Gastrocnemius medialis (tissue), 4 donors: ENCODE measurements at regions not wholly inside any gene's neighbourhood (a gene's known extent, or its start where the extent isn't known, plus 50 kb on each side); places are given as distances from the start of the nearest gene placed in this dataset.
A peak's percentile ranks its signal among the peaks of the same experiment; 100 is the strongest.

Experiments
- ATAC-seq, 2 donors: fragments of 150-250 bp; one replicate each; pipeline ENCODE4 v1.9.1; 2016
- DNase-seq, 2 donors: peaks; one replicate each; pipeline ENCODE4 v3.0.0-alpha.2; 2019
- H3K27ac ChIP-seq, 4 donors: fragments of 200-600 bp; sonication (generic); 1 replicate in 1 of 4; 2 replicates in 3 of 4; pipeline ENCODE4 v1.5.1; 2016 to 2018; ENCODE audit warnings: mild to moderate bottlenecking in 2 of 4, moderate library complexity in 1 of 4
- H3K27me3 ChIP-seq, 3 donors: fragments of 200-600 bp; sonication (generic) in 2 of 3; 1 replicate in 1 of 3; 2 replicates in 2 of 3; pipeline versions ENCODE4 v1.5.1 to v1.6.0; 2016 to 2019; ENCODE audit warnings: mild to moderate bottlenecking in 1 of 3, moderate library complexity in 1 of 3
- H3K36me3 ChIP-seq, 2 donors: fragments of 200-600 bp; sonication (generic) in 1 of 2; one replicate each; pipeline ENCODE4 v1.5.1; 2017 to 2018
- H3K4me1 ChIP-seq, 2 donors: fragments of 200-600 bp; sonication (generic) in 1 of 2; one replicate each; pipeline ENCODE4 v1.5.1; 2016 to 2017; ENCODE audit warnings: mild to moderate bottlenecking in 2 of 2
- H3K4me3 ChIP-seq, 4 donors: fragments of 200-600 bp; sonication (generic) in 3 of 4; 1 replicate in 1 of 4; 2 replicates in 3 of 4; pipeline ENCODE4 v1.5.1; 2016 to 2019; ENCODE audit warnings: mild to moderate bottlenecking in 2 of 4
- H3K9me3 ChIP-seq, 3 donors: fragments of 200-600 bp; sonication (generic) in 2 of 3; 1 replicate in 1 of 3; 2 replicates in 2 of 3; pipeline ENCODE4 v1.5.1; 2016 to 2019
- CTCF ChIP-seq, 5 experiments: fragments of 450-650 bp in 3 of 5; fragments of 200-600 bp in 2 of 5; sonication (generic) in 2 of 5; IDR thresholded peaks in 4 of 5; conservative IDR thresholded peaks in 1 of 5; 1 replicate in 4 of 5; 2 replicates in 1 of 5; pipeline ENCODE4 v1.5.1; 2016 to 2019; ENCODE audit warnings: antibody characterized with exemption in 5 of 5, mild to moderate bottlenecking in 3 of 5, moderate library complexity in 3 of 5
- POLR2A ChIP-seq, 2 donors: fragments of 450-650 bp; IDR thresholded peaks; one replicate each; pipeline ENCODE4 v1.6.1; 2017; ENCODE audit warnings: antibody characterized with exemption in 2 of 2, mild to moderate bottlenecking in 2 of 2, moderate library complexity in 2 of 2
- in situ Hi-C, 4 donors: fragments of 200-750 bp; cut with MboI; loops; one replicate each; pipeline versions ENCODE4 v1.15.0 to v1.8.0; 2017; ENCODE audit warnings: low sequenced_read_pairs in 4 of 4
- intact Hi-C: fragments of 100-400 bp; cut with DNase I; formaldehyde crosslinking; loops from one replicate; pipeline ENCODE4 v1.15.1; 2023; ENCODE audit warnings: low total_unique reads

GRCh38 chr3:151615464-151615863 is 118.3 kb upstream of the AADACL2 start:
- no peak for TF ChIP-seq POLR2A (IDR thresholded peaks at IDR 0.05)
- no peak for TF ChIP-seq CTCF (IDR thresholded peaks at IDR 0.05 in 4 of 5, conservative IDR thresholded peaks at IDR 0.05 in 1 of 5)
- DNase-seq = no peak
- Histone ChIP-seq H3K27me3 (no peaks in the 10 kb centered on the region), H3K36me3 (no peaks in the 10 kb centered on the region), H3K27ac (no peak overlapping the region), H3K4me3 (no peak overlapping the region), H3K9me3 (no peaks in the 10 kb centered on the region), H3K4me1 (no peaks in the 10 kb centered on the region)
- in situ Hi-C loops = no loop called here
- intact Hi-C loops = no loop called here
- no peak for ATAC-seq

- intact Hi-C loops = no loop called here
- Histone ChIP-seq H3K36me3 (no peaks in the 10 kb centered on the region), H3K27me3 (no peaks in the 10 kb centered on the region), H3K27ac (no peak overlapping the region), H3K9me3 (no peaks in the 10 kb centered on the region), H3K4me1 (no peaks in the 10 kb centered on the region), H3K4me3 (peak overlapping the region in 1 of 4 donors; percentile 6)
- no peak for ATAC-seq
- DNase-seq = no peak
- TF ChIP-seq POLR2A (IDR thresholded peaks at IDR 0.05) (no peak), CTCF (IDR thresholded peaks at IDR 0.05 in 4 of 5, conservative IDR thresholded peaks at IDR 0.05 in 1 of 5) (no peak)
- in situ Hi-C loops = no loop called here
Observed at GRCh38 chr3:151612115-151612514, 121.6 kb upstream of the AADACL2 start.

GRCh38 chr3:151611419-151611818 is 122.3 kb upstream of the AADACL2 start:
- no peak for ATAC-seq

GRCh38 chr3:151609491-151609890 is 124.2 kb upstream of the AADACL2 start:
- no peak for ATAC-seq
- intact Hi-C loops (no loop called here), in situ Hi-C loops (no loop called here)
- Histone ChIP-seq H3K4me1 (no peaks in the 10 kb centered on the region), H3K36me3 (no peaks in the 10 kb centered on the region), H3K27ac (no peak overlapping the region), H3K27me3 (no peaks in the 10 kb centered on the region), H3K9me3 (no peaks in the 10 kb centered on the region), H3K4me3 (no peak overlapping the region)
- DNase-seq = no peak
- TF ChIP-seq POLR2A (IDR thresholded peaks at IDR 0.05) (no peak), CTCF (IDR thresholded peaks at IDR 0.05 in 4 of 5, conservative IDR thresholded peaks at IDR 0.05 in 1 of 5) (no peak)

More at GRCh38 chr3:151611419-151611818, 122.3 kb upstream of the AADACL2 start:
- no peak for DNase-seq
- Histone ChIP-seq H3K4me3 (peak overlapping the region in 1 of 4 donors; percentile 6), H3K27me3 (no peaks in the 10 kb centered on the region), H3K36me3 (no peaks in the 10 kb centered on the region), H3K4me1 (no peaks in the 10 kb centered on the region), H3K27ac (no peak overlapping the region), H3K9me3 (no peaks in the 10 kb centered on the region)
- intact Hi-C loops (no loop called here), in situ Hi-C loops (no loop called here)
- TF ChIP-seq CTCF (IDR thresholded peaks at IDR 0.05 in 4 of 5, conservative IDR thresholded peaks at IDR 0.05 in 1 of 5) = no peak

- in situ Hi-C loops (no loop called here), intact Hi-C loops (no loop called here)
- Histone ChIP-seq H3K9me3 (no peaks in the 10 kb centered on the region), H3K36me3 (no peaks in the 10 kb centered on the region), H3K27ac (no peak overlapping the region), H3K27me3 (no peaks in the 10 kb centered on the region), H3K4me3 (no peak overlapping the region), H3K4me1 (no peaks in the 10 kb centered on the region)
- DNase-seq (no peak), ATAC-seq (no peak)
- TF ChIP-seq CTCF (IDR thresholded peaks at IDR 0.05 in 4 of 5, conservative IDR thresholded peaks at IDR 0.05 in 1 of 5) (no peak), POLR2A (IDR thresholded peaks at IDR 0.05) (no peak)
Observed at GRCh38 chr3:151604891-151605290, 128.8 kb upstream of the AADACL2 start.
